CD4-positive, CD25-positive, alpha-beta regulatory T cell (primary cell): ENCODE measurements at regions not wholly inside any gene's neighbourhood (a gene's known extent, or its start where the extent isn't known, plus 50 kb on each side); places are given as distances from the start of the nearest gene placed in this dataset.
A peak's percentile ranks its signal among the peaks of the same experiment; 100 is the strongest.
"Not testable (repeated sequence)": the region's sequence is repeated elsewhere in the genome, so short reads cannot be mapped to it uniquely, and the experiment has no call there.

Experiments
- ATAC-seq, 2 donors: fragments of 150-1000 bp; cut with Tn5 transposase; one replicate each; pipeline ENCODE4 v1.10.0; 2021; ENCODE audit warnings: low read depth in 2 of 2, moderate number of reproducible peaks in 2 of 2, moderate library complexity in 1 of 2
- DNase-seq, 3 donors: peaks; one replicate each; pipeline versions ENCODE4 v3.0.0 to v3.0.0-alpha.2; 2012 to 2022; ENCODE audit warnings: mixed read lengths in 1 of 3
- H3K27ac ChIP-seq: one replicate; pipeline ENCODE4 v1.7.0; 2013; ENCODE audit warnings: mild to moderate bottlenecking, low read length; ENCODE audit not compliant: insufficient read depth, poor library complexity, severe bottlenecking
- H3K27me3 ChIP-seq: one replicate; pipeline ENCODE4 v1.7.0; 2013; ENCODE audit warnings: low read length; ENCODE audit not compliant: control insufficient read depth, insufficient read depth
- H3K36me3 ChIP-seq: one replicate; pipeline ENCODE4 v1.7.0; 2013; ENCODE audit warnings: mild to moderate bottlenecking, low read length, moderate library complexity; ENCODE audit not compliant: control insufficient read depth, insufficient read depth
- H3K4me1 ChIP-seq: 2 replicates; pipeline ENCODE4 v1.7.0; 2013; ENCODE audit warnings: mild to moderate bottlenecking, low read length; ENCODE audit not compliant: insufficient read depth, control insufficient read depth, poor library complexity, severe bottlenecking
- H3K4me3 ChIP-seq: one replicate; pipeline ENCODE4 v1.7.0; 2013; ENCODE audit warnings: low read depth, mild to moderate bottlenecking, low read length, moderate library complexity
- H3K9me3 ChIP-seq, 2 experiments: 1 replicate in 1 of 2; 2 replicates in 1 of 2; pipeline ENCODE4 v1.7.0; 2013; ENCODE audit warnings: low read length in 2 of 2, mild to moderate bottlenecking in 1 of 2, moderate library complexity in 1 of 2; ENCODE audit not compliant: control insufficient read depth in 2 of 2
- H3K27ac Mint-ChIP-seq, 3 donors: one replicate each; pipeline ENCODE4 v1.8.0; 2020 to 2022; ENCODE audit warnings: mild to moderate bottlenecking in 3 of 3, mixed read lengths in 3 of 3, moderate library complexity in 2 of 3
- H3K27me3 Mint-ChIP-seq: one replicate; pipeline ENCODE4 v1.8.0; 2022; ENCODE audit warnings: mild to moderate bottlenecking, mixed read lengths
- H3K36me3 Mint-ChIP-seq: one replicate; pipeline ENCODE4 v1.8.0; 2020; ENCODE audit warnings: mixed read lengths
- H3K4me1 Mint-ChIP-seq, 4 donors: one replicate each; pipeline ENCODE4 v1.8.0; 2020 to 2022; ENCODE audit warnings: mixed read lengths in 4 of 4, mild to moderate bottlenecking in 1 of 4
- H3K4me3 Mint-ChIP-seq, 4 donors: one replicate each; pipeline ENCODE4 v1.8.0; 2020 to 2022; ENCODE audit warnings: mild to moderate bottlenecking in 4 of 4, mixed read lengths in 4 of 4, moderate library complexity in 3 of 4
- H3K9me3 Mint-ChIP-seq, 7 donors: one replicate each; pipeline ENCODE4 v1.8.0; 2020 to 2022; ENCODE audit warnings: mixed read lengths in 7 of 7, mild to moderate bottlenecking in 3 of 7, moderate library complexity in 2 of 7

GRCh38 chr2:66632882-66633281, 198.0 kb downstream of the MEIS1 start:
- not testable (repeated sequence) for DNase-seq, H3K4me1 Mint-ChIP-seq, H3K27me3 ChIP-seq, H3K4me3 ChIP-seq, H3K4me1 ChIP-seq, H3K36me3 Mint-ChIP-seq, H3K27me3 Mint-ChIP-seq, H3K4me3 Mint-ChIP-seq, H3K9me3 ChIP-seq, H3K27ac Mint-ChIP-seq, H3K9me3 Mint-ChIP-seq, ATAC-seq, H3K27ac ChIP-seq, H3K36me3 ChIP-seq

- H3K27me3 Mint-ChIP-seq, result no peaks in the 10 kb centered on the region
- no peak overlapping the region for H3K27ac Mint-ChIP-seq
- H3K36me3 Mint-ChIP-seq, result no peaks in the 10 kb centered on the region
- Histone ChIP-seq H3K27ac (no peak overlapping the region), H3K4me1 (no peaks in the 10 kb centered on the region), H3K36me3 (no peaks in the 10 kb centered on the region), H3K27me3 (no peaks in the 10 kb centered on the region), H3K9me3 (no peaks in the 10 kb centered on the region), H3K4me3 (no peak overlapping the region)
- peaks cover 0 to 6% (median 2%) of the 10 kb centered on the region in 7 donors for H3K9me3 Mint-ChIP-seq
- DNase-seq, result no peak
- no peaks in the 10 kb centered on the region for H3K4me1 Mint-ChIP-seq
- no peak for ATAC-seq
- H3K4me3 Mint-ChIP-seq, result no peak overlapping the region
Observed at GRCh38 chr2:66633631-66634030, 198.7 kb downstream of the MEIS1 start.

GRCh38 chr2:66634784-66635183, 199.9 kb downstream of the MEIS1 start:
- Histone ChIP-seq H3K36me3 (no peaks in the 10 kb centered on the region), H3K4me3 (no peak overlapping the region), H3K9me3 (no peaks in the 10 kb centered on the region), H3K27me3 (no peaks in the 10 kb centered on the region), H3K27ac (no peak overlapping the region), H3K4me1 (no peaks in the 10 kb centered on the region)
- no peaks in the 10 kb centered on the region for H3K4me1 Mint-ChIP-seq
- no peak for DNase-seq
- ATAC-seq, result no peak
- H3K4me3 Mint-ChIP-seq, result no peak overlapping the region
- peak overlapping the region in 1 of 3 donors; percentile 63 for H3K27ac Mint-ChIP-seq
- no peaks in the 10 kb centered on the region for H3K27me3 Mint-ChIP-seq
- H3K36me3 Mint-ChIP-seq, result no peaks in the 10 kb centered on the region
- H3K9me3 Mint-ChIP-seq, result peaks cover 0 to 4% (median 2%) of the 10 kb centered on the region in 7 donors

- H3K36me3 Mint-ChIP-seq, result no peaks in the 10 kb centered on the region
- no peaks in the 10 kb centered on the region for H3K27me3 ChIP-seq
Observed at GRCh38 chr2:66641685-66642084, 206.8 kb downstream of the MEIS1 start.

GRCh38 chr2:66648081-66648480, 213.2 kb downstream of the MEIS1 start:
- H3K4me1 Mint-ChIP-seq, result not testable (repeated sequence)

More at GRCh38 chr2:66641685-66642084, 206.8 kb downstream of the MEIS1 start:
- DNase-seq (no peak), ATAC-seq (no peak)
- no peak overlapping the region for H3K27ac Mint-ChIP-seq
- no peak overlapping the region for H3K4me3 Mint-ChIP-seq
- no peaks in the 10 kb centered on the region for H3K4me1 Mint-ChIP-seq
- no peaks in the 10 kb centered on the region for H3K9me3 ChIP-seq
- H3K4me3 ChIP-seq, result no peak overlapping the region
- H3K27ac ChIP-seq, result no peak overlapping the region
- no peaks in the 10 kb centered on the region for H3K4me1 ChIP-seq
- peaks cover 0 to 8% (median 3%) of the 10 kb centered on the region in 7 donors for H3K9me3 Mint-ChIP-seq
- H3K27me3 Mint-ChIP-seq, result no peaks in the 10 kb centered on the region
- no peaks in the 10 kb centered on the region for H3K36me3 ChIP-seq

GRCh38 chr2:66649006-66649405, 214.1 kb downstream of the MEIS1 start:
- H3K9me3 Mint-ChIP-seq, result peaks cover 0 to 11% (median 6%) of the 10 kb centered on the region in 7 donors
- H3K4me1 ChIP-seq, result no peaks in the 10 kb centered on the region
- no peak overlapping the region for H3K4me3 ChIP-seq
- H3K36me3 Mint-ChIP-seq, result no peaks in the 10 kb centered on the region
- no peak for DNase-seq
- no peaks in the 10 kb centered on the region for H3K27me3 Mint-ChIP-seq
- H3K4me1 Mint-ChIP-seq, result no peaks in the 10 kb centered on the region
- H3K27ac Mint-ChIP-seq, result no peak overlapping the region
- ATAC-seq, result no peak
- no peaks in the 10 kb centered on the region for H3K9me3 ChIP-seq
- H3K4me3 Mint-ChIP-seq, result no peak overlapping the region
- H3K36me3 ChIP-seq, result no peaks in the 10 kb centered on the region
- H3K27ac ChIP-seq, result no peak overlapping the region
- no peaks in the 10 kb centered on the region for H3K27me3 ChIP-seq

More at GRCh38 chr2:66648081-66648480, 213.2 kb downstream of the MEIS1 start:
- not testable (repeated sequence) for H3K27me3 ChIP-seq, H3K9me3 ChIP-seq, H3K36me3 Mint-ChIP-seq, DNase-seq, H3K27ac Mint-ChIP-seq, H3K4me1 ChIP-seq, H3K4me3 Mint-ChIP-seq, H3K27me3 Mint-ChIP-seq, H3K4me3 ChIP-seq, H3K36me3 ChIP-seq, H3K27ac ChIP-seq, ATAC-seq
- H3K9me3 Mint-ChIP-seq, result peaks cover 0 to 11% (median 4%) of the 10 kb centered on the region in 7 donors

GRCh38 chr2:66651295-66651694, 216.4 kb downstream of the MEIS1 start:
- DNase-seq (no peak), ATAC-seq (no peak)
- H3K4me3 Mint-ChIP-seq, result no peak overlapping the region
- Histone ChIP-seq H3K9me3 (no peaks in the 10 kb centered on the region), H3K27me3 (no peaks in the 10 kb centered on the region), H3K27ac (no peak overlapping the region), H3K4me1 (no peaks in the 10 kb centered on the region), H3K4me3 (no peak overlapping the region), H3K36me3 (no peaks in the 10 kb centered on the region)
- peaks cover 0 to 9% (median 6%) of the 10 kb centered on the region in 7 donors for H3K9me3 Mint-ChIP-seq
- no peaks in the 10 kb centered on the region for H3K27me3 Mint-ChIP-seq
- H3K4me1 Mint-ChIP-seq, result no peaks in the 10 kb centered on the region
- H3K36me3 Mint-ChIP-seq, result no peaks in the 10 kb centered on the region
- no peak overlapping the region for H3K27ac Mint-ChIP-seq

- H3K27ac ChIP-seq, result no peak overlapping the region
- Mint-ChIP-seq H3K9me3 (peaks cover under 1 to 10% (median 5%) of the 10 kb centered on the region in 7 donors), H3K27ac (no peak overlapping the region), H3K27me3 (no peaks in the 10 kb centered on the region), H3K4me1 (no peaks in the 10 kb centered on the region), H3K36me3 (no peaks in the 10 kb centered on the region), H3K4me3 (no peak overlapping the region)
- H3K36me3 ChIP-seq, result no peaks in the 10 kb centered on the region
- no peak overlapping the region for H3K4me3 ChIP-seq
- no peak for ATAC-seq
- H3K4me1 ChIP-seq, result no peaks in the 10 kb centered on the region
- DNase-seq, result no peak
- H3K9me3 ChIP-seq, result no peaks in the 10 kb centered on the region
- H3K27me3 ChIP-seq, result no peaks in the 10 kb centered on the region
Observed at GRCh38 chr2:66660804-66661203, 225.9 kb downstream of the MEIS1 start.
